ENCODE measurements at regions not wholly inside any gene's neighbourhood (a gene's known extent, or its start where the extent isn't known, plus 50 kb on each side); places are given as distances from the start of the nearest gene placed in this dataset.
"Not testable (repeated sequence)": the region's sequence is repeated elsewhere in the genome, so short reads cannot be mapped to it uniquely, and the experiment has no call there.

DNA sequence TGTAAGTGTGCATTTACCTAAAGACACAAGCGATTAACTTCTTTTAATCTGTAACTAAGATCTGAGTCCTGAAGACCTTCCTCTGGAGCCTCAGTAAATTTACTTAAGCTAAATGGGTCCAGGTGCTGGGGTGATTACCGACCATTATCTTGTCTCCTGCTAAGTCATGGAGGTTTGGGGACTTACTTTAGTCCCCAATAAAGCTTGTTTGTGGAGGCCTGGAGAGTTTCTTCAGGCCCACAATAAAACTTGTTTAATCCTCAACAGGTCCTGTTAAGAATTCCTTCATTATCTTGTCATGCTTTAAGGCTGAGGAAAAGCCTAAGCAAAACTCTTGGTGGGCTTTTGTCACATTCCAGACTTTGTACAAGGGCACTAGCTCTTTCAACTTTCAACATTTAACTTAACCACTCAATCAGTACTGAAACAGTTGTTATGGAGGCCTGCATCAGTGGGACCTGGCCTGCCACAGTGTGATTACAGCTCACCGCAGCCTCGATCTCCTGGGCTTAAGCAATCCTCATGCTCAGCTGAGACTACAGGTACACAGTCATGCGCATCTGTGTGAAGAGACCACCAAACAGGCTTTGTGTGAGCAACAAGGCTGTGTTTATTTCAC, 84.0 kb downstream of the FMO4 start:
- DNase-seq: peak; percentile 68

DNA sequence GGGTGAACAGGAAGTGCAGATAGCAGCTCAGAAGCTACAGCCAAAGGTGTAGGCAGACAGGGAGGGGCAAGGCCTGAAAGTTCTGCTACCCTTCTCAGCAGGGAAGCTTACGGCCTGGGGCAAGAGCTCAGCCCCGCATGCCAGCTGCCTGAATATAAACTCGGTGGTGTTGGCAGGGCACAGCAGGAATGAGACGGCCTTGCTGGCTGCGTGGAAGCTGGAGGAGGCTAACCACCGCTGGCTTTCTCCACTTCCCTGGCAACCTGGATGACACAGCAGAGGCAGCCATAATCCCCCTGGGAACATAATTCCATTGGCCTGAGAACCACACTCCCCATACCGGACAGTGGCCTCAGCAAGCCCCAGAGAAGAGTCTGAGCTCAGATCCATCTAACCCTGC, 81.9 kb upstream of the PRRC2C start:
- DNase-seq: peak; percentile 68

DNA sequence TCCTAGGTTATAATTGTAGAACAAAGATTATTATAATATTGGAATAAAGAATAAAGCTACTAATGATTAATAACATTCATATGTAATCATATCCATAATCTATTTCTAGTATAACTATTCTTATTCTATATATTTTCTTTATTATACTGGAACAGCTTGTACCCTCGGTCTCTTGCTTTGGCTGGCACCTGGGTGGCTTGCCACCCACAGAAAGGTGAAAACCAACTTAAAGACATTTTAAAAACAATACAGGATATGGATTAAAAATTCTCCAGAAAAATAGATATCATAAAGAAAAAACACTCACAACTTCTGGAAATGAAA, 80.0 kb upstream of the PRRC2C start:
- DNase-seq: no peak

DNA sequence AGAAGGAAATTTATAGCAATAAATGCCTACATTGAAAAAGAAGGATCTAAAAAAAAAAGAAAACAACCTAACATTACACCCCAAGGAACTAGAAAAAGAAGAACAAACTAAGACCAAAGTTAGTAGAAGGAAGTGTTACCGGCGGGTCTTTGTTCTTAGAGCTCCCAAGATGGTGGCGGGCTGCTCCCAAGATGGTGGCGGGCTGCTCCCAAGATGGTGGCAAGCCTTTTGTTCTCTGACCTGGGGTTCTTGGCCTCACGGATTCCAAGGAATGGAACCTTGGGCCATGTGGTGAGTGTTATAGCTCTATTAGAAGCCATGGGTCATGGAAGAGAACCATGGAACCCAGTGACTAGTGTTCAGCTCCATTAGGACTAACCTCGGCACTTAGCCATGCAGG, 71.8 kb upstream of the PRRC2C start:
- DNase-seq: not testable (repeated sequence)

DNA sequence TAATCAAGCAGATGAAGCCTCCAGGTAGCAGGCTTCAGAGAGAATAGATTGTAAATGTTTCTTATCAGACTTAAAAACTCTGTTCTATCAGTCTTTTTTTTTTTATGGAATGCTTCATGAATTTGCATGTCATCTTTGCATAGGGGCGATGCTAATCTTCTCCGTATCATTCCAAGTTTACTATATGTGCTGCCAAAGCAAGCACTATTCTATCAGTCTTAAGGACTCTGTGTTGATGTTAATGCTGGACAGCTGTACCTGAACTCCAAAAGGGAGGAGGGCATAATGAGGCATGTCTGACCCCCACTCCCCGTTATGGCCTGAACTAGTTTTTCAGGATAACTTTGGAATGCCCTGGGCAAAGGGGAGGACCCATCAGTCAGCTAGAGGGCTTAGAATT, 66.8 kb upstream of the PRRC2C start:
- DNase-seq: no peak

DNA sequence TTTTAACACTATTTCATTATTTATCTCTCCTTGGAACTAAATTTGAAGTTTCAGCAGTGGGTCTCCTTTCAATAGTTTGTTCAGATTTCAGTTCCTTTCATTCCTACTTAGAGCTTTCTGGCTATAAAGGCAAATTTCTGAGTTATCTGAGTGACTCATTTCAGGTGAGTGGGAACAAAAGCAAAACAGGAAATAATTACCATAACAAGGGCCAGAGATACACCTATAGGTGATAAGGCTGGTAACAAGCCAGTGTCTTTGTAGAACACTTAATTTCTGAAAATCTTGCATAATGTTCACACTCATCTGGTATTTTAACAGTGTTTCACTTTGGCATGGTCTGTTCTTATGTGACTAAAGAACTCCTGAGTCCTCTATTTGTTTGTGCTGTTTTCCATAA, 64.5 kb upstream of the PRRC2C start:
- DNase-seq: no peak

DNA sequence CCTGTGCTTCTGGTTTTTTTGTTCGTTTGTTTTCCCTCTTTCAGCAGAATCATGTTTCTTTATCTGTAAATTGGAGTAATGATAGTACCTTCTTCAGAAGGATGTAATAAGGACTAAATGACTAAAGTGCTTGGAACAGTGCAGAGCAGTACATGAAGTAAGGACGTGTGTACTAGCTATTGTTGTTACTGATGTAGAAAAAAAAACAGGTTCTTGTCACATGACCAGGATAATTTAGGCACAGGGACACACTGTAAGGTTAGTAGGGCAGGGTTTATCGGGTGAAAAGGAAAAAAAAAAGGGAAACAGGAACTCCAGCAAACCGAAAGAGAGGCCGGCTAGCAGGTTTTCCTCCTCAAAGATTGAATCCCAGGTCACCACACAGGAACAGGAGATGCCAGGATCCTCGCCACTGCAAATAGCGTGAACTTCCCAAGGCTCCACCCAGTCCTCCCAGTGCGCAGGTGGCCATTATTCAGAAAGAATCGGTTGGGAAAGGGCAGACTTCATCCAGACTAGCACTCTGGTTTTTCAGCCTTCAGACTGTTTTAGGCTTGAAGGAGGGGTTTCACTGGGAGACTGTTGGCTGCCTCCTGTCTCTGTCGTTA, 63.8 kb upstream of the PRRC2C start:
- DNase-seq: no peak

DNA sequence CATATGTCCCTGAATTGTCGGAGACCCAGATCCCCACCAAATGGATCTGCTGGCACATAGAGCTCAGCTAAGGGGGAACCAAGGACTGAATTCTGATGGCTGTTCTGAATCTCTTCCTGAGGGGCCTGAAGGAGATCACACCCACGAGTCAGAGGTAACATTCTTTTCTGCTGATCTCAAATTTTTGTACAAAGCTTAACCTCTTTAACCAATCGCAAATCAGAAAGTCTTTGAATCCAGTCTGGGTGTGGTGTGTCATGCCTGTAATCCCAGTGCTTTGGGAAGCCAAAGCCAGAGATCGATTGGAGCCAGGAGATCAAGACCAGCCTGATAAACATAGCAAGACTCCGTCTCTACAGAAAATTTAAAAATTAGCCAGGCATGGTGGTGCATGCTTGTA, 62.8 kb upstream of the PRRC2C start:
- no peak for DNase-seq

DNA sequence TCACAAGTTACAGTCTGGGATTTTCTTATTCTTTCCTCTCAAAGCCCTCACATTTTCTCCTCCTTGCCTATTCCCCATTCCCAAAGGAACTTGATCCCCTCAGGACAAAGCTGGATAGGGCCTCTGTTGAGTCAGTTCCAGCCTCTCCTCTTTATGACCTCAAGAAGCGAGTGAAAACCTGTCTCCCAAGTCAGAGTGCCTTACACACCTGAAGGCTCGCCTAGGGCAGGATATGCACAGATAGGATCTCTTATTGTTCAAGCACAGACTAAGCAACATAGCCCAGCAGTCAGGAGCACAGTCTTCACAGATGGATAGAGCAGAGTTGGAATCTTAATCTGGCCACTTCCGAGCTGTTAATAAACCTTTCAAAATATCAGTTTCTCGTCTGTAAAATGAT, 60.8 kb upstream of the PRRC2C start:
- DNase-seq: peak; percentile 93

DNA sequence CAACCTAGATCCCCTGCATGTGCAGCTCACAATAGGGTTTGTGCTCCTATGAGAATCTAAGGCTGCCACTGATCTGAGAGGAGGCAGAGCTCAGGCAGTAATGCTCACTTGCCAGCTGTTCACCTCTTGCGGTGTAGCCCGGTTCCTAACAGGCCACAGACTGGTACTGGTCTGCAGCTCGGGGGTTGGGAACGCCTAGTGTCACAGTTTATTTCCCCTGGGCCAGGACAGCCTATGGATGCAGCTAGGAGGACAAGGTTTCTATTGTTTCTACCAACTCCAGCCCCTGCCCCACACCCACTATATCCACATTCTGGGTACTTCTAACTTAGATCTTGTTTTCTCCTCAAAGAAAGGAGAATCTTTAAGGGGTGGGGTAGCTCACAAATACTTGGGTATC, 58.7 kb upstream of the PRRC2C start:
- no peak for DNase-seq

DNA sequence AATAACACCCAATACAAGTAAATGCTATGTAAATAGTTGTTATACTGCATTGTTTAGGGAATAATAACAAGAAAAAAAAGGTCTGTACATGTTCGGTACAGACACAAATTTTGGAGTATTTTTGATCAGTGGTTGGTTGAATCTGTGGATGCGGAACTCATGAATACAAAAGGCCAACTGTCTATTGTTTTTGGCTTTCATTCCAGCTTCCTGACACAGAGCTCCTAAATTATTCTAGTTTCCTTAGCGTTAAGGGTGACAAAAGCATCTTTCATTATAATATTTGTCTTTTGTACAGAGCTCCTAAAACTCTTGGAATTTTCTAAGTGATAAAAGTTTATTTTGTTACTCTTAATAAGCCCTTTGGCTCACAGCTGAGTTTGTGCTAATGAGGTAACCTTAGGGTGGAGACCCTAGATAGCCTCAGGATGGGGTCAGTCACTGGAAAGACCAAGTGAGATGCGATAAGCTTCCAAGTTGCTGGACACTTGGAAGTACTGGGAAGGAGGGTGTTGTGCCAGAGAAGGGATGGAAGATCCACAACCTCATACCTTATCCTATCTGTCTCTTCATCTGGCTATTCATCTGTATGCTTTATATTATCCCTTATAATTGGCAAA, 57.4 kb upstream of the PRRC2C start:
- no peak for DNase-seq

DNA sequence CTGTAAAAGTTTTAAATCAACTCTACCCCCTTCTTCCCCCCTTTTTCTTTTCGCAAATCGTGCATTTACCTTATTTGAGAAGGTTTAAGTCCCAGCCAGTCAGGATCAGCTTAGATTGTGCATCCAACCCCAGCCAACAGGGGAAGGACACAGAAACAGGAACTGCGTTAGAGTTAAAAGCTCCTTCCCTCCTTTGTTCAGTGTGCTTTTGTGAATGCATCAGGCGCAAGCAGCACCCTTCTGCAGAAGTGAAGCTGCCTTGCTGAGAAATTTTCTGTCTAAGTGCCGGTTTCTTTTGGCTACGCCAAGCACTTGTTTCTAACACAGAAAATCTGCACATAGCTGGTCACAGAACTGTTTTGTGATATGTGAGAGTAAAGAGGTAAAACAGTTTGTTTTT, 56.2 kb upstream of the PRRC2C start:
- no peak for DNase-seq

DNA sequence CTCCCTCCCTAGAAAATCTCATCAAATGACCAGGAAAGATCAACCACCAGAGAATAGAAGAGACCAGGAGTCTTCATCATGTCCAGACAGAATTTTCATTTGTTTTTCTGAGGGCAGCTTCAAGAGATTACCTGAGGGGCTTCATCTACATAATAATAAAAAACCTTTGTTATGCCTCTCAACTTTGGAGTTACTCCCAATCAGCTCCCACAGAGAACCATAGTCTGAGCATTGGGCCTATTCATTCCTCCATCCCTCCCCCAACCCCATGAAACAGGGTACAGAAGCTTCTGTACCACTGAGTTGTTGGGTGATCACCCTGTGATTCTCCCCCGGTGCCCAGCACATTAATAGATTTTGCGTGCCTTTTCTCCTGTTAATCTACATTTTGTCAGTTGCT, 53.3 kb upstream of the PRRC2C start:
- no peak for DNase-seq

DNA sequence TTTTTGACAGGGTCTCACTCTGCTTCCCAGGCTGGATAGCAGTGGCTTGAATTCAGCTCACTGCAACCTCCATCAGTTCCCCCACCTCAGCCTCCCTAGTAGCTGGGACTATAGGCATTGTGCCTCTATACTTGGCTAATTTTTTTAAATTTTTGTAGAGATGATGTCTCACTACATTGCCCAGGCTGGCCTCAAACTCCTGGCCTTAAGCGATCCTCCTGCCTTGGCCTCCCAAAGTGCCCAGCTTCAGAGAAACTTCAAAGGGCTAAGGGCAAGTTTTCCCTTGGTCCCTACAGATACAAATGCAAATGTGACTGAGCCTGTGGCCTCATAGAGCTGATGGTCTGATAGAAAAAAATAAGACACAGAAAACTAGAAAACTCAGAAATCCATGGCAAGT, 52.9 kb upstream of the PRRC2C start:
- no peak for DNase-seq

DNA sequence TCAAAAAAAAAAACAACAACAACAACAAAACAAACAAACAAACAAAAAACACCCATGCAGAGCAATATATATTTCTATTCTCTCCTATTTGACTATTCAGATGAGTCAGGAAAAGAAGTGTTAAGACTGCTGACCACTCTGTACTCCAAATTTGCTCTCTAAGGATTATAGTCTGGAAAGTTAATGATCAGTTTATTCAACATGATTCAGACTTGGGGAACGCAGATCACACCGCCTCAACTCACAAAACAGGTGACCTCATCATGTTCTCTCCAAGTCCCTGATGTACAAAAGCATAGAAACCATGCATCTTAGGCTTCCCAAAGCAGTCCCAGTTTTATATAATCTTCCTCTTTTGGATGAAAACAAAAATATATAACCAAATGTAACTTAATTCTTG, 51.9 kb upstream of the PRRC2C start:
- no peak for DNase-seq

DNA sequence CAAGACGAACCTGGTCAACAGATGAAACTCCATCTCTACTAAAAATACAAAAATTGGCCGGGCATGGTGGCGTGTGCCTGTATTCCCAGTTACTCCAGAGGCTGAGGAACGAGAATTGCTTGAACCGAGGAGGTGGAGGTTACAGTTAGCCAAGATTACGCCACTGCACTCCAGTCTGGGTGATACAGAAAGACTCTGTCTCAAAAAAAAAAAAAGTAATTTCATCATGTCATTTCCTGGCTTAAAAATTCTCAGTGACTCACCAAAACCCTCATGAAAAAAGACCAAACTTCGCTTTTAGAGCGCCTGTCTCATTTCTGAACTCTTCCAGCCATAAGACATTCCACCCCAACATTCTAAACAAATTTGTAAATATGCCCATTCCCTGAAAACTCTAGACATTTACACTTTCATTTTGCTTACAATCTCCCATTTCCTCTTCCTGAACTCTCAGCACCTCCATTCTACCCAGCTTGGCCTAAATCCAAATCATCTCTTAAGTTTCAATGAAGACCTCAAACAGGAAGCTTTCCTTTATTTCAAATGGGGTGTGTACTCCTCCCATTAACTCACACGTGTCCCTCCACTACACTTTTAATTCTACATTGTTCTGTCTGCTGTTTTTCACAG, 50.5 kb upstream of the PRRC2C start:
- DNase-seq: no peak

Measured in islet precursor cell (in vitro differentiated cells).